Transverse colon (tissue), 4 donors: ENCODE measurements at regions not wholly inside any gene's neighbourhood (a gene's known extent, or its start where the extent isn't known, plus 50 kb on each side); places are given as distances from the start of the nearest gene placed in this dataset.
"Not testable (repeated sequence)": the region's sequence is repeated elsewhere in the genome, so short reads cannot be mapped to it uniquely, and the experiment has no call there.

Source experiments
- DNase-seq: peaks from one replicate; pipeline ENCODE4 v3.0.0-alpha.2; 2019
- H3K27ac ChIP-seq, 4 donors: fragments of 200-600 bp; sonication (generic); 2 replicates each; pipeline ENCODE4 v1.5.1; 2016 to 2018; ENCODE audit warnings: inconsistent platforms in 4 of 4
- H3K27me3 ChIP-seq: fragments of 200-600 bp; sonication (generic); 2 replicates; pipeline ENCODE4 v1.5.1; 2017; ENCODE audit warnings: inconsistent platforms
- H3K36me3 ChIP-seq, 4 donors: fragments of 200-600 bp; sonication (generic); 2 replicates each; pipeline ENCODE4 v1.5.1; 2017 to 2019; ENCODE audit warnings: inconsistent platforms in 4 of 4
- H3K4me1 ChIP-seq, 4 donors: fragments of 200-600 bp; sonication (generic); 2 replicates each; pipeline ENCODE4 v1.5.1; 2017 to 2020; ENCODE audit warnings: inconsistent platforms in 4 of 4
- H3K4me3 ChIP-seq, 4 donors: fragments of 200-600 bp; sonication (generic); 1 replicate in 1 of 4; 2 replicates in 3 of 4; pipeline versions ENCODE4 v1.5.1 to v1.6.1; 2017 to 2019; ENCODE audit warnings: inconsistent platforms in 4 of 4
- H3K9me3 ChIP-seq, 2 donors: fragments of 200-600 bp; sonication (generic); 2 replicates each; pipeline ENCODE4 v1.5.1; 2017 to 2019; ENCODE audit warnings: inconsistent platforms in 2 of 2
- CTCF ChIP-seq, 5 experiments: fragments of 200-600 bp in 3 of 5; fragments of 450-650 bp in 2 of 5; sonication (generic) in 3 of 5; IDR thresholded peaks; 1 replicate in 2 of 5; 2 replicates in 3 of 5; pipeline ENCODE4 v1.5.1; 2016 to 2017; ENCODE audit warnings: antibody characterized with exemption in 5 of 5, inconsistent platforms in 3 of 5, mild to moderate bottlenecking in 2 of 5, moderate library complexity in 1 of 5
- EP300 ChIP-seq: sonication (generic); formaldehyde crosslinking; IDR thresholded peaks from one replicate; pipeline ENCODE4 v1.6.1; 2017; ENCODE audit warnings: antibody characterized with exemption, low read depth
- POLR2A ChIP-seq: fragments of 450-650 bp; IDR thresholded peaks from one replicate; pipeline ENCODE4 v1.6.1; 2016; ENCODE audit warnings: antibody characterized with exemption, mild to moderate bottlenecking, moderate library complexity
- POLR2AphosphoS5 ChIP-seq, 3 donors: sonication (generic); formaldehyde crosslinking; IDR thresholded peaks; one replicate each; pipeline ENCODE4 v1.6.1; 2016; ENCODE audit warnings: antibody characterized with exemption in 3 of 3
- WGBS, 2 donors: methylation state at CpG; one replicate each; pipeline ENCODE4 v1.1.5; 2018; ENCODE audit warnings: low coverage in 1 of 2; 5-methylcytosine and 5-hydroxymethylcytosine counted together
- in situ Hi-C, 4 donors: fragments of 200-750 bp; cut with MboI; loops; one replicate each; pipeline versions ENCODE4 v1.15.0 to v1.15.1; 2017; ENCODE audit warnings: low sequenced_read_pairs in 3 of 4, low pct_ligation_motif_present in 1 of 4, low pct_unique_long_range_greater_than_20kb in 1 of 4
- intact Hi-C: fragments of 100-400 bp; cut with DNase I; formaldehyde crosslinking; loops from one replicate; pipeline ENCODE4 v1.15.1; 2023; ENCODE audit warnings: low total_unique reads

- DNase-seq: no peak
These were observed 483.0 kb downstream of the BRD1 start for GRCh38 chr22:49344656-49345055.

GRCh38 chr22:49344161-49344560 lies 483.5 kb downstream of the BRD1 start:
- 45 to 65% methylated on average over 4 to 6 of the region's 6 CpGs for WGBS, 2 donors
- H3K4me1 ChIP-seq: no peaks in the 10 kb centered on the region
- no peaks in the 10 kb centered on the region for H3K9me3 ChIP-seq
- TF ChIP-seq POLR2A: no peak
- TF ChIP-seq POLR2AphosphoS5 (IDR thresholded peaks at IDR 0.05): no peak
- TF ChIP-seq CTCF (IDR thresholded peaks at IDR 0.05): no peak
- no peak for TF ChIP-seq EP300
- in situ Hi-C loops (no loop called here), intact Hi-C loops (no loop called here)
- H3K4me3 ChIP-seq: no peak overlapping the region
- no peak overlapping the region for H3K27ac ChIP-seq
- DNase-seq: no peak
- no peaks in the 10 kb centered on the region for H3K27me3 ChIP-seq
- no peaks in the 10 kb centered on the region for H3K36me3 ChIP-seq

More at GRCh38 chr22:49344656-49345055, 483.0 kb downstream of the BRD1 start:
- Histone ChIP-seq H3K27me3 (peaks cover under 1% of the 10 kb centered on the region), H3K36me3 (no peaks in the 10 kb centered on the region), H3K27ac (no peak overlapping the region), H3K4me1 (no peaks in the 10 kb centered on the region), H3K9me3 (no peaks in the 10 kb centered on the region), H3K4me3 (no peak overlapping the region)
- intact Hi-C loops (no loop called here), in situ Hi-C loops (no loop called here)
- WGBS, 2 donors: 63 to 72% methylated on average over 2 to 7 of the region's 7 CpGs
- TF ChIP-seq POLR2A: no peak
- no peak for TF ChIP-seq EP300
- TF ChIP-seq POLR2AphosphoS5 (IDR thresholded peaks at IDR 0.05): no peak
- TF ChIP-seq CTCF (IDR thresholded peaks at IDR 0.05): no peak

GRCh38 chr22:49340406-49340805 lies 487.3 kb downstream of the BRD1 start:
- TF ChIP-seq CTCF (IDR thresholded peaks at IDR 0.05): no peak
- TF ChIP-seq POLR2AphosphoS5 (IDR thresholded peaks at IDR 0.05): no peak
- no peak for TF ChIP-seq POLR2A
- no peak for TF ChIP-seq EP300

GRCh38 chr22:49336483-49336882 lies 491.2 kb downstream of the BRD1 start:
- H3K4me1 ChIP-seq, H3K36me3 ChIP-seq, in situ Hi-C loops, intact Hi-C loops, H3K27me3 ChIP-seq, H3K4me3 ChIP-seq, DNase-seq, H3K27ac ChIP-seq, H3K9me3 ChIP-seq: not testable (repeated sequence)
- WGBS, 2 donors: 78 to 80% methylated on average over 8 to 10 of the region's 10 CpGs

More at GRCh38 chr22:49340406-49340805, 487.3 kb downstream of the BRD1 start:
- no peak for DNase-seq
- Histone ChIP-seq H3K27ac (no peak overlapping the region), H3K4me3 (no peak overlapping the region), H3K36me3 (no peaks in the 10 kb centered on the region), H3K4me1 (no peaks in the 10 kb centered on the region), H3K27me3 (no peaks in the 10 kb centered on the region), H3K9me3 (no peaks in the 10 kb centered on the region)
- in situ Hi-C loops: no loop called here
- intact Hi-C loops: no loop called here
- 80 to 87% methylated on average over 2 to 8 of the region's 8 CpGs for WGBS, 2 donors

- Histone ChIP-seq H3K36me3 (no peaks in the 10 kb centered on the region), H3K27ac (no peak overlapping the region), H3K4me3 (no peak overlapping the region), H3K4me1 (no peaks in the 10 kb centered on the region), H3K9me3 (no peaks in the 10 kb centered on the region), H3K27me3 (no peaks in the 10 kb centered on the region)
- WGBS, 2 donors: 85% methylated on average over 10 of the region's 10 CpGs; no CpG with 5 or more reads in 1 of the 2 donors
- in situ Hi-C loops: no loop called here
- peak; percentile 1 for DNase-seq
- intact Hi-C loops: no loop called here
- TF ChIP-seq EP300: no peak
These were observed 492.7 kb downstream of the BRD1 start for GRCh38 chr22:49334976-49335375.
